Gastrocnemius medialis (tissue), 4 donors: ENCODE measurements at regions not wholly inside any gene's neighbourhood (a gene's known extent, or its start where the extent isn't known, plus 50 kb on each side); places are given as distances from the start of the nearest gene placed in this dataset.

ENCODE experiments used
- POLR2A ChIP-seq, 2 donors: fragments of 450-650 bp; IDR thresholded peaks; one replicate each; pipeline ENCODE4 v1.6.1; 2017; ENCODE audit warnings: antibody characterized with exemption in 2 of 2, mild to moderate bottlenecking in 2 of 2, moderate library complexity in 2 of 2
- TF ChIP-seq, protein P1 (sequence below), 5 experiments: fragments of 450-650 bp in 3 of 5; fragments of 200-600 bp in 2 of 5; sonication (generic) in 2 of 5; IDR thresholded peaks in 4 of 5; conservative IDR thresholded peaks in 1 of 5; 1 replicate in 4 of 5; 2 replicates in 1 of 5; pipeline ENCODE4 v1.5.1; 2016 to 2019; ENCODE audit warnings: antibody characterized with exemption in 5 of 5, mild to moderate bottlenecking in 3 of 5, moderate library complexity in 3 of 5

DNA sequence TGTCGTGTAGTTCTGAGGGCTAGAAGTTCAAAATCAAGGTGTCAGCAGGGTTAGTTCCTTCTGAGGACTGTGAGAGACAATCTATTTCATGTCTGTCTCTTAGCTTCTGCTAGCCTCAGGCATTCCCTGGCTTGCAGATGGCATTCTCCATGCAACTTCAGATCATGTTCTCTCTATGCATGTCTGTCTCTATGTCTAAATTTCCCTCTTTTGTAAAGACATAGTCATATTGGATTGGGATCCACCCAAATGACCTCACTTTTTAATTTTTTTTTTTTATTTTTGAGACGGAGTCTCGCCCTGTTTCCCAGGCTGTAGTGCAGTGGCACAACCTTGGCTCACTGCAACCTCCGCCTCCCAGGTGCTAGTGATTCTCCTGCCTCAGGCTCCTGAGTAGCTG is 104.6 kb downstream of the RAP2B start:
- TF ChIP-seq, protein P1, sequence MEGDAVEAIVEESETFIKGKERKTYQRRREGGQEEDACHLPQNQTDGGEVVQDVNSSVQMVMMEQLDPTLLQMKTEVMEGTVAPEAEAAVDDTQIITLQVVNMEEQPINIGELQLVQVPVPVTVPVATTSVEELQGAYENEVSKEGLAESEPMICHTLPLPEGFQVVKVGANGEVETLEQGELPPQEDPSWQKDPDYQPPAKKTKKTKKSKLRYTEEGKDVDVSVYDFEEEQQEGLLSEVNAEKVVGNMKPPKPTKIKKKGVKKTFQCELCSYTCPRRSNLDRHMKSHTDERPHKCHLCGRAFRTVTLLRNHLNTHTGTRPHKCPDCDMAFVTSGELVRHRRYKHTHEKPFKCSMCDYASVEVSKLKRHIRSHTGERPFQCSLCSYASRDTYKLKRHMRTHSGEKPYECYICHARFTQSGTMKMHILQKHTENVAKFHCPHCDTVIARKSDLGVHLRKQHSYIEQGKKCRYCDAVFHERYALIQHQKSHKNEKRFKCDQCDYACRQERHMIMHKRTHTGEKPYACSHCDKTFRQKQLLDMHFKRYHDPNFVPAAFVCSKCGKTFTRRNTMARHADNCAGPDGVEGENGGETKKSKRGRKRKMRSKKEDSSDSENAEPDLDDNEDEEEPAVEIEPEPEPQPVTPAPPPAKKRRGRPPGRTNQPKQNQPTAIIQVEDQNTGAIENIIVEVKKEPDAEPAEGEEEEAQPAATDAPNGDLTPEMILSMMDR (IDR thresholded peaks at IDR 0.05 in 4 of 5, conservative IDR thresholded peaks at IDR 0.05 in 1 of 5), result no peak
- TF ChIP-seq POLR2A (IDR thresholded peaks at IDR 0.05), result no peak
